ENCODE measurements at regions not wholly inside any gene's neighbourhood (a gene's known extent, or its start where the extent isn't known, plus 50 kb on each side); places are given as distances from the start of the nearest gene placed in this dataset.

DNA sequence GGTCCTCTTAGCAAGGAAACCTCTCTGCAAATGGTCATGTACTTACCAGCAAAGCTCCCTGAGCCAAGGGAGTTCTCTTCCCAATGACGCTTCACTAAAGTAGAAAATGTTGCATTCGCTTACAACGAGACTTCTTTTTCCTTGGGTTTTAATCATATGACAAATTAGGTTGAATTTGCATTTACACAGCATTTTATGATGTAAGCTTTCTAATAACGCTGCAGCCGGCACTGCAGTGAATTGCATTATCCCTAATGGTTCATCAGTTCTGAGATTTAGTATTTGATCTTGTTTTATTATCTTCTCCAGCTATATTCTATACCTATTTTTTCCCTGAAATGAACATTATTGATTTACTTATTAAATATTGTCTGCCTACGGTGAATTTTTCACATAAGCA is 339.3 kb upstream of the PFKP start:
- DNase-seq (ENCODE audit: low spot score): no peak

DNA sequence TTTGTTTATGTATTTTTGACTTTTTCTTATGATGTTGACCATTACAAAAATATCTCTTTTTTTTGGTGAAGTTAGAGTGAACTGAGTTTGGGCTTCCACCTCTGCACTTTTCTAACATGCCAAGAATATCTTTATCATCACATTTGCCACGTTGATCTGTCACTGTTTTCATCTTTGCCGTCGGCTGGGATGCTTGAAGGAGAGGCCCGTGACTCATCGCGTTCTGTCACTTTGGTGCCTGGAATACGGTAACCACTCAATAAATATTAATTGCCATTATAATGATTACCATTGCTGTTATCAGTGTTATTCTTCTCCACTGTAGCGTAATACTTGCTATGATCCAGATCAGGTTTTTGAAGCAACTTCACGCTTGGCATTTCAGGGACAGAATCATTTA is 350.8 kb upstream of the PFKP start:
- no peak for DNase-seq (ENCODE audit: low spot score)

DNA sequence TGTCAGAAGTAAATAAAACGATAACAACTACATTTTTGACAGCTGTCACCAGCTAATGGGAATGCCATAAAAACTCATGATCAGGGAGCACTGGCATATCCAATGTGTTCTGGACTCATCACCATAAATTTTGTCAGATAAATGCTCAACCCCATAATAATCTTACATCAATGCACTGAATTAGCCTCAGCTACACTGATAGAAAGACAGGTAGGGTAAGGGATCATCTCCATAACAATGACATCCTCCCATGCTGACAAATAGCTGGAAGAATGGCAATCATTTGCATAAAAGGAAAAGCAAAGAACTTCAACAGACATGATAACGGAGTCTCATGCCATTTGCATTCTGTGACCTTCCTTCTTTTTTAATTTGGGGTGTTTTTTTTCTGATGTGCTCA is 352.8 kb upstream of the PFKP start:
- no peak for DNase-seq (ENCODE audit: low spot score)

DNA sequence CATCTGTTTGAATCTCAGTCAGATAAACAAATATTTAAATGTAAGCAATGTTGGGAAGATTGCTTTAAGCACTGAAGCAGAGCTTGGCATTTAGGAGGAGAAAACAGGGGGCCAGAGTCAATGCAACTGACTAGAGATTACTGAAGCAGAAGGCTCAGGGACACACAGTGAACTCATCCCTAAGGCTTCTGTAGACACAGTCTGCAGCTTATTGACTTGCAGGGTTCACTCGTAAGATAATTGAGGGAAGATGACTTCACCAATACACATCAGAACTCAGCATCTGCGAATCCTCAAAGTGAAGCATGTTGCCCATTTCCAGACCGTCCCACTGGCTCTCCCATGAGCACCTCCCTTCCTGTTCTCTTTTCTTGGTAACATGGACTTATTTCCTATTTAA is 363.4 kb upstream of the PFKP start:
- DNase-seq (ENCODE audit: low spot score): no peak

DNA sequence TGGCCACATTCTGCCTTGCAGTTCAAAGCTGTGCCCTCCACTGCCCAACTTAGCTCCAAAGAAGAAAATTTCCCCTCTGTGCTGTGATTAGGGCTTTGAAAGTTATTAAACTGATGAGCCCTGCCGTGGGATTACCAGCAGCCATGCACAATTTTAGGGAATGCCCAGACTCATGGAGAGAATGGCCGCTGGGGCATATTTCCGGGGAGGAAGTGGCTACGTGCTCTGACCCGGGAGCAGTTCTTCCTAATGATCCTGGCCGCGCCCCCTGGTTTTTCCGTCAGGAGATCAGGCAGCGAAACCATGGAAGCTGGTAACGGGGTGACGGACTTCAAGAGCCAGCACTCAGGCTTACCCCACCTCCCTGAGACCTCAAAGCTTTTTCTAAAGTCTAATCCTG is 365.5 kb upstream of the PFKP start:
- no peak for DNase-seq (ENCODE audit: low spot score)

DNA sequence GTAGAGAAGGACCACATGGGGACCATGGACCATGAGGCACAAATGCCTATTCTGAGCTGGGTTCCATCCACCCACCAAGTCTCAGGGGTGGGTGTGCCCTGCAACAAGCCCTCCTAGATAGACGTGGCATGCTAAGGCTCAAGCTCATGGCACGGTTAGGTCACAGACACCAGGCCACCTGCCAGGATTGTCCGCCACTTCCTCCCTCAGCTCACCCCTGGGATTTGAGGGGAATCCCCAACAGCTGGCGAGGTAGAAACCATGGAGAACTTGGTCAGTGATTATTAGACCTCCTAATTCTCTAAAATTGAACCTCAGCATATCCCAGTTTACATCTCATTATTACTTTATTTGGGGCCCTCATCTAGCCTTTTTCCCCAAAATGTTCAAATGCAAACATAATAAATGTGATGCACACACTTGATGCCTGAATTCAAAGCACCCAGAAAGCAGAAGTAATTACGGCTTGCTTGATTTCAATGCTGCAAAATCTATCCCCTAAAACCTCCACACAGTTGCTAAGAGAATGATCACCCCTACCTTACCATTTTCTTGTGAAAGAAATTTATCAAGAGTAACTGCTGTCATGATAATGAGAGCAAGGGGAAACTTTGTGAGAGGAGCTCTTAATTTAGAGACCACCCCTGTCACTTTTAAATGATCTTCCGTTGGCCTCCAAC is 366.6 kb upstream of the PFKP start:
- no peak for DNase-seq (ENCODE audit: low spot score)

DNA sequence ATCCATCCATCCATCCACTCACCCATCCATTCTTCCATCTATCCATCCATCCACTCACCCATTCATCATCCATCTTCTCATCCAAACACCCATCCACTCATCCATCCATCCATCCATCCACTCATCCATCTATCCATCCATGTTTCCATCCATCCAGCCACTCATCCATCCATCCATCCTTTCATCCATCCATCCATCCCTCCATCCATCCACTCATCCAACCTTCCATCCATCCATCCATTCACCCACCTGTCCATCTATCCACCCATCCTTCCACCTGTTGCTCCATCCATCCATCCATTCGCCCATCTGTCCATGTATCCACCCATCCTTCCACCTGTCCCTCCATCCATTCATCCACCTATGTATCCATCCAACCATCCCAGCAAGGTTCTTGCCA is 378.4 kb upstream of the PFKP start:
- DNase-seq (ENCODE audit: low spot score): no peak

DNA sequence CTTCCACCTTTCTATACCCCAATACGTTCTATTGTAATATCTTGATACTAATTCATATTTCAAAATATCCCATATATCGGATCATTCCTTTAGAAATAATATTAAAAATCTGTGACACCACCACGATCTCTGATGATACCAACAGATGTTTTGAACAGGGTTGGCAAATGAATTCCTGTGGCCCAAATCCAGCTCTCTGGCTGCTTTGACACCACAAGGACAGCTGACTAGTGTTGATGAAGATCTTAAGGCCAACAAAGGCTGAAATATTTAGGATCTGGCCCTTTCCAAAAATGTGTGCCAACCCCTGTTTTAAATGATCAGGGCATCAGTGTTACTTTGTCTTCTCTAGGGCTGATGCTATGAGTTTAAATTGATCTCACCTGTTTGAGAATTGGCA is 380.7 kb upstream of the PFKP start:
- no peak for DNase-seq (ENCODE audit: low spot score)

DNA sequence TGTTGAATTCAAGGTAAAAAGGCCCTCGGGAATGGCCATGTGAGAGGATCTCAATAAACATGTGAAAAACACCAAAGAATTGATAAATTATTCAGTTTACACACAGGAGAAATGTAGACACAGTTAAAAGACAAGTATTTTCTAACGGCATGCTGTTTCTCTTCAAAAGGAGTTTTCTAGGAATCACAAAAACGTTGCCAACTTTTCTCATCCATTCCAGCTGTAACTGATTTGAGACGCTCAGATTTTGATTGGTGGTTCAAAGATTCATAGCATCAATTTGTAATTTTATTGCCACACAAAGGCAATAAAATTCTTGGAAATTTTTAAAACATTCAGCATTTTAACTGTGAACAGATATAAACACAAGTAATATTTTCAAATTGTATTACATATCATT is 384.9 kb upstream of the PFKP start:
- DNase-seq (ENCODE audit: low spot score): no peak

DNA sequence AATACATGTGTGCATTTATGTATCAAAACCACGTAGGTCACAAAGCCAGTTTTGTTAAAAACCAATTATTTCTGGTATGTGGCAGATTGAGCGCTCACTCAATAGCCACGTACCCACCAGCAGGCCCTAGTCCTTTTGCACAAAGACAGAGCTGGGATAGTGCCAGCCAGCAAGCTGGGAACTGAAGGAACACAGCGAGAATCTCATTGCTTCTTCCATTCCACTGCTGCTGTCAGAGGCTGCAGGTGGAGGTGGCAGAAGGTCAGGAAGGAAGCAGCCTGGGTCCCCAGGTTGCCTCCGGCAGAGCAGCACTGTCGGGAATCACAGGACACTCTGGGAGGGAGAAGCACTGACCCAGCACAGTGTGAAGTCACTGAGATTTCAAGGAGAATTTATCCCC is 385.5 kb upstream of the PFKP start:
- no peak for DNase-seq (ENCODE audit: low spot score)

DNA sequence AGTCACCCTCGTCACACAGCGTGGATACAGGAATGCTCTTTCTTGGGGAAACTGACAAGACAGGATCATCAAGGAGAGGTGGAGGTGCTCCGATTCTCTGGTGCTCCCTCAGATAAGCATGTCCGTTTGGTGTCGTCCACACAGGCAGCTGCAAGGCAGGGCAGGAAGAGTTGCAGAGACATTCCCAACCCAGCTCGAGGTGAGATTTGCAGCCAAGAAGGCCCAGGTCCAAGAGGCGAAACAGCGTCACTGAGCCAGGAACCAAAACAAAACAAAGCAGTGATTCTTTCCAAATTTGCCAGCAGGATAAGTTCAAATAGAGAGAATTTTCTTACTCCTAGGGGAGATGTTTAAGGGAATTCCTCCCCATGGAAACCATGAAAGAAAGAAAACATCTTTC is 386.5 kb upstream of the PFKP start:
- no peak for DNase-seq (ENCODE audit: low spot score)

DNA sequence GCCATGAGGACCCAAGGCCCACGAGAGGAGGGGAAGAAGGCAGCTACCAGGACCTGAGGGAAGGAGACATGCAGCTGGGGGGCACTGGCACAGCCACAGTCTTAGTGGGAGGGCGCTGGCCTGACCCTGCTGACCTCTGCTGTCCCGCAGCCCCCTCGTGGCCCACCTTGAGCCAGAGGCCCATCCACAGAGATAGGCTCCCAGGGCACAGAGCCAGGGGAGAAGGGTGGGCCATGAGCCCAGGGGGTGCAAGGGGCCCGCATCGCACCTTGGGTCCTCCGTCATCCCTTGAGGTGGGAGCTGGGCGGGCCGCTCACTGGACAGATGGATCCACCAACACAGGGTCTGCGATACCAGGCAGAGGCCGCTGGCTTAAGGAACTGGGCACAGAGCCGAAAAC is 387.7 kb upstream of the PFKP start:
- DNase-seq (ENCODE audit: low spot score): no peak

DNA sequence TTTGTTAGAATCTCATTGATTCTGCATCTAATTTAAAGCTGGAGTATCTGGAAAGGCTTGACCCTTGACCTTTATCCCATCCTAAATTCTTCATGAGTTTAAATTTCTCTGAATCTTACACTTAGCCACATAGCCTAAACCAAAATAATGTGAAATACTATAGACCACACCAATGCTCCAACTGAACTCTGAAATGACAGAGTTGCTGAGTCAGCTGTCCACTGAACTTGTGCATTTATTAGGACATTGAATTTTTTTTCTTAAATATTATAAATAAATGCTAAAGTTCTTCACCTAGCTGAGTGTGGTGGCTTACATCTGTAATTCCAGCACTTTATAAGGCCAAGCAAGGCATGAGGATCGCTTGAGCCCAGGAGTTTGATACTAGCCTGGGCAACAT is 390.9 kb upstream of the PFKP start:
- DNase-seq (ENCODE audit: low spot score): no peak

DNA sequence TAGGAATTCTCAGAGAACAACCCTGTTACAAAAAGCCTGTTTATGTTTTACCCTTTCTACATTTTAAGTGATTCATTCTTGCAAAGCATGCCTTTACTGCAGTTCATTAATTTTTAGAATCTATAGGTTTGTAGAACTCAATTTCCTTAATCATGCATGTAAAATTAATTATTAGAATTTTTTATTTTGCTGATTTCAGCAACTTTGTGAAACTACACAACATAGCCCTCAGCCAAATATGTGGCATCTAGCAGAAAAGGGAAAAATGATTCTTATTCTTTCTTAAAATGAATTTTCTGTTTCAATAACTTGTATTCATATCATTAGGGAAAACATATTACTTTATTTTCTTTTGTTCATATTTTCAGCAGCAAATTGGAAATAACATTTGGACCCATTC is 392.9 kb upstream of the PFKP start:
- DNase-seq (ENCODE audit: low spot score): no peak

DNA sequence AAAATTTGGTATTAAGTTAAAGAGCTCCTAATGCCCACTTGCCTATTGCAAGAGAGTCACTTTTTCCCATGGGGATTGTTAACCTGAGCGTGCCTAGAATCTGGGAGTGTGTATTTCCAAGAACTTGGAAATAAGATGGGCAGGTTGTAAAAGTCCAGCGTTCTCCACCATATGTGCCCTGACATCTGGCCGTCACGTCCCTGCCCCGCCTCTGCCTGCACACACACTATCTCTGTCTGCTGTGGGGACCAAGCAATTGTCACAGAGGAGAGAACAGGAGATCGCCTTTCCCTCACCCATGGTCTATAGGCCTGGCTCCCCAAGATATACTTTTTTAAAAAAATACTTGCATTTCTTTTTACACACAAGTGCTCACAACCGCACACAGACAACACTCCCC is 396.5 kb upstream of the PFKP start:
- no peak for DNase-seq (ENCODE audit: low spot score)

DNA sequence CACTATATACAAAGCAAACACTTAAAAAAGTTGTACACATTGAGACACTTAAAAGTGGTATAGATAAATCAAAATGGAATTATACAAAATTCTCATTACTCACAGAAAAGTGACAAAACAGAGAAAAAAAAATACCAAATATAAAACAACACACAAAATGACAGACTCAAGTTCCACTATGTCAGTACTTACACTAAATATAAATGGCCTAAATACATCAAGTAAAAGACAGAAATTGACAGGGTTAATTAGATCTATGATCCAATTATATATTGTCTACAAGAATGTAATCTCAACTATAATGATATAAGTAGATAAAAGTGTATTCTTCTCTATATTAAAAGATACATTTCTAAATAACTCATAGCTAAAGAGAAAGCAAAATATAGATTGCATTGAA is 401.6 kb upstream of the PFKP start:
- DNase-seq (ENCODE audit: low spot score): no peak

DNA sequence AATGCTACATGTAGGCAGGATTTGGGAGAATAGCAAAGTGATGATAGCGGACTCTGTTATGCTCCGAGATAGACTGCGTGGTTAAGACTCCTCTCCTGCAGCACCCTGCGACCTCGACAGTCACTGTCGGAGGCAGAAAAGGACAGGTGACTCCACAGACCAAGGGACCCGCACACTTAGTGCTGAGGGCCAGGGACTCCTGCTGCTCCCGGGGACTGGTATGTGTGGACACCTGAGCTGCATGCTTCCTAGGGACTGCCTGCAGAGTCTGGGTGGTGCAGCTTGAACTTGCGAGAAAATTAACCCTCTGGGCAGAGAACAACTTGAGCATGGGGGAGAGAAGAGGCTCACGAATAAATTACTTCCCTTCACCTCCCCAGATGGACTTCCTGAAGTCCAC is 407.1 kb upstream of the PFKP start:
- no peak for DNase-seq (ENCODE audit: low spot score)

DNA sequence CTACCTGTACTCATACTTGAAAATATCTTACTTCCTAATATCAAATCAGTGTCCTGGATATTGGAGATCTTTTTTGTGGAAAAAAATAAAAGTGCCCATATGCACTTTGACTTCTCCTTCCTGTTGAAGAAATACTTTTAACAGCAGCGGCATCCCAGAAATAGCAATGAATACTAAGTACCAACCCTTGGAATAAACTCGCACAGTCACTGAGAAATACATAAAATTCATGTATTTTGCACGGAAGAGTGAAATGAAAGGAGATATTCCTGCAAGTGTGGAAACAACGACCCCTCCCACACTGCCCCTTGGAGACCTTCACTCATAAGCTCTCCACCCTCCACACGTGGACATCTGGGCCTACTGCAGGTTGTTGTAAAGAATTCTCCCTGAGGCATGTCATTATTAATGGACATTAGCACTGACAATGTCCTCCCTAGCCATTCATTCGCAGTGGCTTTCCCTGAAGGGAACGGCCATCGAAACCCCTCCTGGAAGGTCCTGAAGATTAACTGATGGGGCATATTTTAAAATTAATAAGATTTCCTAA is 407.6 kb upstream of the PFKP start:
- no peak for DNase-seq (ENCODE audit: low spot score)

DNA sequence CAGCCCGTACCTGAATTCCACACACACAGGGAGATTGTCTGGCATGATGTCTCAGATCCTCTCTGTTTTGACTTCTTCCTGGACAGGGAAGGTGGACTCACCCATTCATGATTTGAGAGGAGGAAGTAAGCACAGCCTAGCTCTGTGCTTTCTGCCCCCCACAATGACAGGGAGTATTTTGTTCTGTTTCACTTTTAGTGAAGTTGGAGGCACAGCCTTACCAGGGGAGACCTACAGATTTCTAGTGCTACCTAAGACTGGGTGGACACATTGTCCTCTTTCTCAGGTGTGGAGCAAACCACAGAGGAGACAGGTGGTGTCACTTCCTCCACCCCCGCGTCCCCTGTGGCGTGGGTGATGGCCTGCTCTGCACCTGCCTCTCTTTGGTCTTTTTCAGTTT is 408.6 kb upstream of the PFKP start:
- no peak for DNase-seq (ENCODE audit: low spot score)

DNA sequence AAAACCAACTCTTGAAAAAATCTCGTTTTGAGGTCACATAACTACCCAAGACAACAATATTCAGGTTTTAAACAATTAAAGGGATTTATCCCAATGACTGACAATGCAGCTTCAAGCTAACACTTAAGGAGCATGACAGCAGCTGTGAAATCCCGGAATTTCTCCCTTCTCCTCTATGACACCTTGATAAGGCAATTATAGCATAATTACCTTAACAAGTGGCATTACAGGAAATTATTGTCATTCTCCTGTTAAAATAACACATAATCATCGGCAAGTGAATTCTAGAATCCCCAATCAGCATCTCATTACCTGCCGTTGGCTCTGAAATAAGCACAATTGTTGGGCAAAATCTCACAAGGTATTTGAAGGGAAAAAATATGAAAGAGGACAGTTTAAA is 417.0 kb upstream of the PFKP start:
- DNase-seq (ENCODE audit: low spot score): no peak

DNA sequence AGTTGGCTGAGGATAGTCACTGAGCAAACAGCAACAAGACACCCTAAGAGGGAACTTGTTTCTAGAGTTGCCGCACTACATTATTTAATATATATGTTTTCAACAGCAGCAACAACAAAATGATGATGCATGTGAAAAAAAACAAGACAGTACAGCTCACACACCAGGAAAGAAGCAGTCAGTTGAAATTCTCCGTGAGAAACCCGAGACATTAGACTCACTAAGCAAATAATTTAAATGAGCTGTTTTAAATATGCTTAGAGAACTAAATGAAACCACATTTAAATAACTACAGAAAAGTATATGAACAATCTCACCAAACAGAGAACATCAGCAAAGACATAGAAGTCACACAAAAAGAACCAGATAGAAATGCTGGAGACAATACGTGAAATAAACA is 426.3 kb upstream of the PFKP start:
- DNase-seq (ENCODE audit: low spot score): no peak

DNA sequence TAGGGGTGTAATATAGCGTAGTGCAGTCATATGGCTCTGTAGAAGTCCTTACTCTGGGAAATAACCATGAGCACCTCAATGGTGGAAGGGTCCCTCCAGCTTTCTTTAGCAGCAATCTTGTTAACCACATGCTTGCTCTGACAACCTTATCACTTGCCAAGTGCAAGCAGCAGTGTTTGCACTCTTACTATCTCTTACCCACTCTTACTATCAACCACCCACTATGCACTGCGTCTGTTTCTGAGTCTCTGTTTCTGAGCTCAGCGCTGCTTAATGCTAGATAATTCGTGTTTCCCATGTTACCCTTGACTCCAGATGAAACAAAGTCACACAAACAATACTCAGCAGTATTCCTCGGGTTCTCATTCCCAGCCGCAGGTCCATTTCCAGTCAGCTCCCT is 433.7 kb upstream of the PFKP start:
- DNase-seq (ENCODE audit: low spot score): no peak

DNA sequence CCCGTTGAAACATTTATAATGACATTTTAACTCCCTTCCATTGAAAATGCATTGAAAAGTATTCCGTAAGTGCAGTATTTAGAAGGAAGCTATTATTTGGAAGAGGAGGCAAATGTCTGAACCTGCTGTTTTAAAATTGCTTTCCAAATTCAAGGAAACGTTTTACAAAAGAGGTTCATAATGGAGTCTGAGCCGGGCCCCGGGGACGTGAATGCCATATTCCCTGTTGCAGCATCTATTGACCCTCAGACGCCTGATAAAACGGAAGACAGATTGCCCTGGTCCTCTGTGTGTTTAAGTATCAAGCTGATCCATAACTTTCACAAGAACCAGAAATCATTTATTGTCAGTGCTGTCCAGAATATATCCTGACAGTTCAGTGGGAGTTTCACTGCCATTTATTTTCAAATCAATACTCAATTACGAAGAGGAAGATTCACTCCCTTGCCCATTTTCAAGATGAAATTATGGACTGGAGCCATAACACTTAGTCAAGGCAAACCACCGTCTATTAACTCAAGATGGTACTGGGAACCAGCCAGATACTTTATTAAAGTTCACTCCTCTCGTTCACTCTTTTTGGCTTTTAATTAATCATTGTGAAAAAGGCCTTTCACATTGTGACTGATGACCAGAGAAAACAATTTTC is 435.7 kb upstream of the PFKP start:
- DNase-seq (ENCODE audit: low spot score): no peak

DNA sequence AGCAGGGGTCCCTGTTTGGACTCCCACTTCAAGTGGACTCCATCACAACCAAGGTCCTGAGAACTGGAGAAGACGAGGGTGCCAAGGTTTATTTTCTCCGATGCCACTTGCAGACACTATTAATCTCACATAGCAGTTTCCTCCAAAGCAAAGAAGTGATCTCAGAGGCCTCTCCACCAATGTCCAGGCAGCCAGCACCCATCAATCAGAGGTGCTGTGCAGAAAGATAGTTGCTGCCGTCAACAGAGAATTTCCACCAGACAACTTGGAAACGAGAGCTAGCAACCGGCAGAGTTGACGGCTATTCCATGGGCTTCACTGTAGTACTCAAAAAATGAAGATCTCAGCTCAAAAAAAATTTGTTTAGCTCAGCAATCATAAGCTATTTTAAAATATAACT is 438.6 kb upstream of the PFKP start:
- no peak for DNase-seq (ENCODE audit: low spot score)
